GM12892 (cell line): ENCODE measurements at regions not wholly inside any gene's neighbourhood (a gene's known extent, or its start where the extent isn't known, plus 50 kb on each side); places are given as distances from the start of the nearest gene placed in this dataset.

ENCODE experiments used
- DNase-seq: peaks from one replicate; pipeline ENCODE4 v3.0.0; 2011; ENCODE audit not compliant: insufficient read length
- FAIRE-seq: peaks from 2 replicates; lab custom pipeline; 2011; peaks lifted over from hg19 to GRCh38; lab: Jason Lieb, UNC
- POLR2A ChIP-seq: IDR thresholded peaks from 2 replicates; pipeline ENCODE4 v1.6.1; 2011; ENCODE audit warnings: low read depth, low read length, control low read depth
- POLR2AphosphoS5 ChIP-seq: IDR thresholded peaks from 2 replicates; pipeline ENCODE4 v1.6.1; 2011; ENCODE audit warnings: low read depth, low read length, control low read depth
- TAF1 ChIP-seq: IDR thresholded peaks from 2 replicates; pipeline ENCODE4 v1.6.1; 2011; ENCODE audit warnings: low read depth, mild to moderate bottlenecking, control low read depth, low read length, borderline replicate concordance

DNA sequence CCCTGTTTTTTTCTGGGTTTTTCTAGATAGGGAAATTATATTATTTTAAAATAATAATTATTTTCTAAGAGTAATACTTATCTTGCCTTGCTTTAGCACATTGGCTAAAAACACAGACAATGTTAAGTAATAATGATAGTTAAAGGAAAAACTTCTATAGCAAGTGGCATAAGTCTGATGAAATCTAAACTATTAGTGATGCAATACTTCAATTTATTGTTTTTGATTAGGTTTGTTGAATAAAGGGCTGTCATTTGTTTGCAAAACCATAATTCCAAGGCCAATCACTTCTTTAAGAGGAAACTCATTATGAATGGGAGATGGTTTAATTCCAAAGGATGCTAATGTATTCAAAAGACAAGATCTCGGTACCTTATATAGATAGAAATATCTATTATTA, 293.8 kb upstream of the FBXL7 start:
- FAIRE-seq = no peak
- TF ChIP-seq TAF1 (no peak), POLR2AphosphoS5 (no peak), POLR2A (no peak)
- DNase-seq = no peak

DNA sequence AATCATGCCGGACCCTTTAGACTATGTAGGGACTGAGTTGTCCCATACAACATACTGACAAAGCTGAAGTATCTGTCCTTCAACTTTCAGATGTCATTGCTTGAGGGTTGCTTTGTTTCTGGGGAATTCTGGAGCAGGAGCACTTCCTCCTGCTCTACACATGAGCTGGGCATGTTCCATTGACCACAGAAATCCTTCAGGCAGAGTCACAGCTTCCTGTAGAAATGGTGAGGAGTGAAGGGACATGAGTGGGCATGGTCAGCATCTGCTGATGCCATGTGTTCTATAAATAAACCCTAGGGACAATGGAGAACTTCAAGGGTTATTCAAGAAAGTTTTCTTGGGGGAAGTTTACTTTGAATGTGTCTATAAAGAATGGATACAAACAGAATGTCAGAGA, 296.6 kb upstream of the FBXL7 start:
- no peak for DNase-seq
- TF ChIP-seq POLR2AphosphoS5 (no peak), POLR2A (no peak), TAF1 (no peak)
- FAIRE-seq = no peak

DNA sequence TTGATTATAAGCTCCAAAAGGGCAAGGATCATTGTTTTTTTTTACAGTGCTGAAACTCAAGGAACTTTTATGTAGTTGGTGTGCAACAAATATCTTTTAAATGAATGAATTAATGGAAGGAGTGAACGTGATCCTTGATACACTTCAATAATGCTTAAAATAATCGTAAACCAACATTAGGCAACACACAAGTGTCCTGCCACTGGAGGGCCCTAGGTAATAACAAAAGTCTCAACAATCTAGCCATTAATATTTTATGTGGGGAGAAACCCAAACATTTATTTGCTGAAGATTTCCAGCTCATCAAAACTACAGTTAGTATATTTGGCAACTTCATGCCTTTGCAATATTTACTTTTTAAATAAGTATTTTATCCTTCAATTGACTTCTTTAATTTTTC, 309.0 kb upstream of the FBXL7 start:
- TF ChIP-seq POLR2AphosphoS5 (no peak), TAF1 (no peak), POLR2A (no peak)
- FAIRE-seq = no peak
- no peak for DNase-seq

DNA sequence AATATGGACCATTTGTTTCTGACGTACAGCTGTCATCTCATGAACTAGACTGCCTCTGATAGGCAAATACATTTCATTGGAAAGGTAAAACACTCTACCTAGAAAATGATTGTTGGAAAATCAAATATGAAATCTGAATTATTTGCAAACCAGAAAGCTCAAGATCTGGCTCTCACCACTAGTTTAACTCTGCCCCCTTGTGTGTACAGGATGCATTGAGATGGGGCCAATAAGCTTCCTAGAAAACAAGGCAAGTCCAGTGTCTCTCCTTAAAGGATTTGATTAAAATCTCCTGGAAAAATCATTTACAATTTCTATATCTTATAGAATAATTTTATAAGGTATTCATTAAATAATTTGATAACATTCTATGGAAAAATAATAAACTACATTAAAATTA, 311.9 kb upstream of the ANKH start:
- TF ChIP-seq POLR2AphosphoS5 = no peak
- TF ChIP-seq TAF1 = no peak
- TF ChIP-seq POLR2A = no peak
- DNase-seq (no peak), FAIRE-seq (no peak)

DNA sequence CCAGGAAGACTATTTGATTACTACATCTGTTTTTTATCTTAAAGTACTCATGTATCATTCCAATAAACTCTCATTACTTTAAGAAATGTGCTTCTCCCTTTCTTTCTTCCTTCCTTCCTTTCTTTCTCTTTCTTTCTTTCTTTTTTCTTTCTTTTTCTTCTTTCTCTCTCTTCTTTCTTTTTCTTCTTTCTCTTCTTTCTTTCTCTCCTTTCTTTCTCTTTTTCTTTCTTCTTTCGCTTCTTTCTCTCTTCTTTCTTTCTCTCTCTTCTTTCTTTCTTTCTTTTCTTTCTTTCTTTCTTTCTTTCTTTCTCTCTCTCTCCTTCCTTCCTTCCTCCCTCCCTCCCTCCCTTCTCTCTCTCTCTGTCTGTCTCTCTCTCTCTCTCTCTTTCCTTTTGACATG, 298.6 kb upstream of the ANKH start:
- FAIRE-seq (no peak), DNase-seq (no peak)
- TF ChIP-seq POLR2AphosphoS5 (no peak), TAF1 (no peak), POLR2A (no peak)

DNA sequence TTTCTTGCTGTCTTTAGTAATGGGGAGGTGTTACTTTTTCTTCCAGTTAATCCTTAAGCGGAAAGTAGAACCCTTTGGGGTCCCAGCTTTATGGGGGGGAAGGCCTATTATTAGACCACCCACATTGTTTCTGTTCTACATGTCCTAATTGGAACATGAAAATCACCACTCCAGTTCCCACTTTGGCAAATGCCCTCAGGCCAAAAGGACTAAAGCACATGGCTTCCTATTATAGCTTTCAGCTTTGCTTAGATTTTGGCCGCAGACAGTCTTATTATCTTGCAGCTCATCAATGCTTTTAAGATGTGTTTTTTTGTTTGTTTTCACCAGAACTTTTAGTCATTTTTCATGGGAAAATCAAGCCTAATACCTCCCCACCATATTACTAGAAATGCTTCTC, 296.8 kb upstream of the ANKH start:
- FAIRE-seq (no peak), DNase-seq (no peak)
- no peak for TF ChIP-seq TAF1
- TF ChIP-seq POLR2AphosphoS5 = no peak
- no peak for TF ChIP-seq POLR2A

DNA sequence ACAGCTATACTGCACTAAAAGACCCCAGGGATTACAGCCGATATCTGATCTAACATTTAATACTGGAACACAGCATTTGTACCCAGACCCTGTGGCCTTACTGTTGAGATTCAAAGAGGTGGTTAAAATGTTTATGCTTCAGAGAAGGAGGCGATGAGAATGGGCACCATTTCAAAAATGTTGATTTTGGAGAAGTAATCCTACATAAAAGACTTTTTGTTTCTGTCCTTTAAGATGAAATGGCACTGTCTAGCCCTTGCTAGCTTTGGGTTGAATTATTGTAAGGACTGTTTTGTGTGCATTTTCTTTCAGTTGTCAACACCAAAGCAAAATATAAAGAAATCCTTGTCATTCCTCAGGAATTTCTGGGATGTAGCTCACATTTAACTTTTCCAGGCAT, 288.5 kb upstream of the ANKH start:
- FAIRE-seq (no peak), DNase-seq (no peak)
- TF ChIP-seq POLR2A (no peak), POLR2AphosphoS5 (no peak), TAF1 (no peak)

DNA sequence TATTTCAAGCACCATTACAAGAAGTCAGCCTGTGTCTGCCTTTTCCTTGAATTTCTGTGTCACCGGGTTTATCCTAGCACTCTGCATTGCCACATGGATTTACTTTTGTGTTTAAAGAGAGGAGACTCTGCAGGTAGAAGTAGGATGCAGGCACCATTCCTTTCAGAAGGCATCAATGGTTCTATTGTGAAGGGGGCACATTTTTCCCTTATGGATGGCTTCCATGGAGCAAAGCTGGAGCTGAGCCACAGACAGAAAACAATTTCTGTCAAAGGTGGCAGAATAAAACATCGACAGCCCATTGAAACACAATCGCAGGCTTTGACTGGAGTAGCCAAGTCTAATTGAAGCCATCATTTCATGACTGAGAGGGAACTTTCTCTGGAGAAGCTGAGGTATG, 288.0 kb upstream of the ANKH start:
- TF ChIP-seq POLR2A = no peak
- TF ChIP-seq TAF1 = no peak
- no peak for TF ChIP-seq POLR2AphosphoS5
- FAIRE-seq = no peak
- DNase-seq = no peak

DNA sequence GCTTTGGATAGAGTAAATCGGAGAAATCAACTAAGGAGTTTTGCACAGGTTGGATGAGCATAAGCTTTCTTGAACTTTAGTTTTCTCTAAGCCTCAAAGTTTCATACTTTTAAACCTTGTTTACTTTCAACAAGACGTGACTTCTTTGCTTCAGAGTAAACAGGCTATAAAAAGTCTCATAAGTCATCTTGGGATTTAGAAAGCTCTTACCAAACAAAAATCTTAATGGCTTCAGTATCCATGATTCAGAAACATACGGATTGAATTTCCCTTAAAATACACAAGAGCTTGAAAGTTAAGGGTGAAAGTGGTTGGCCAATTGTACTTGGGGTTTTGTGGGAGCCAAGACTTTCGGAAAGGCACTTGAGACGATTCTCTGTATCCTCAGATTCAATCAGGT, 270.9 kb upstream of the ANKH start:
- FAIRE-seq = no peak
- DNase-seq = no peak
- TF ChIP-seq POLR2A = no peak
- no peak for TF ChIP-seq TAF1
- no peak for TF ChIP-seq POLR2AphosphoS5

DNA sequence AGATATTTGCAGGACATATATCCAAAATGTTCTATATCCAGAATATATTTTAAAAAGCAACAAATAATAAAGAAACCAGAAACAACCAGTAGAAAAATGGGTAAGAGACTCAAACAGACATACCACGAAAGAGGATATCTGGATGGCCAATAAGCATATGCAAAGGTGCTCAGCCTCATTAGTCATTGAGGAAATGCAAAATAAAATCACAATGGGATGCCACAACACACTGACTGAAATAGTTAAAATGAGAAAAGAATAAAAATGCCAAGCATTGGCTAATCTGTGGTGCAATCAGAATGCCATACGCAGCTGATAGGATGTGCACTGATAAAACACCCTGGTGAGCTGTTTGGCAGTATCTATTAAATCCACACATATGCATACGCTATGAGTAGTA, 265.8 kb upstream of the ANKH start:
- TF ChIP-seq TAF1 = no peak
- TF ChIP-seq POLR2A = no peak
- no peak for TF ChIP-seq POLR2AphosphoS5
- FAIRE-seq = no peak
- no peak for DNase-seq

DNA sequence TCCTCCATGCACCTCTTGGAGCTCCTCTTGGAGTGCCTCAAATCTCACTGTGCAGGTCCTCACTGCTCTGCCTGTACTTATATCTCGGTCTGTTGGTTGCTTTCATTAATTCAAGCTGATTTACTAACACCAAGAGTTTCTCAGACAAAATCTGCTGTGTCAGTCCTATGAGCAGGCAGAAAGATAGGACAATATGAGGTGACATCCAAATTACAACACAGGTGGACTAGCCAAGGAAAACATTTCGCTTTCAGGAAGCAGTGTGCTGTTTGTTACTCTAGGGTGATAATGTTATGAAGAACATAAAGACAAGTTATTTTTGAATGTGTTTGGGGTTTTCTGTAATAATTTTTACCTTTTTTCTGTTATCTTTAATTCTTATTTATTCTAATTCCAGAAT, 264.1 kb upstream of the ANKH start:
- no peak for DNase-seq
- no peak for TF ChIP-seq TAF1
- no peak for TF ChIP-seq POLR2AphosphoS5
- no peak for TF ChIP-seq POLR2A
- no peak for FAIRE-seq

DNA sequence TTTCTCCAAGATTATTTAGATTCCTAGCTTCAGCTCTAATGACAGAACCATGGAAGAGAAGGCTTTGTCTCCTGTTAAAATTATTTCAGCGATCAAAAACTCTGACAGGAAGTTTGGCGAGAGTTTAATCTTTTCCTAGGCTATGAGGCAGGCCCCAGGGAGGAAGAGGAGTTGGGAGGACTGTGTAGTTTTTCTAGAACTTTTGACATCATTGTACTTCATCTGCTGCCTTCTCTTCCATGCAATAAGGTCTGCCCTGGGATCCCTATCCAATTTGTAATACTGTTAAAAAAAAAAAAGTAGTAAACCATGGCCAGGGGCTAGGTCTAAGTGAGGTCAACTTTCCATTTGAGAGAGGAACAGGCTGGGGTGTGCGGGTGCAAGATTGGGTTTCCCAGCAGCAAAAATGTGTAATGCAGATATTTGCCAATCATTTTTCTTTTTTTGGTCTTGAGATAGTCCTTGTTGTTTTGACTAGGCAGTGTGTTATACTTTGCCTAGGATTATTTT, 261.9 kb upstream of the ANKH start:
- DNase-seq (no peak), FAIRE-seq (no peak)
- TF ChIP-seq POLR2A = no peak
- no peak for TF ChIP-seq TAF1
- TF ChIP-seq POLR2AphosphoS5 = no peak

DNA sequence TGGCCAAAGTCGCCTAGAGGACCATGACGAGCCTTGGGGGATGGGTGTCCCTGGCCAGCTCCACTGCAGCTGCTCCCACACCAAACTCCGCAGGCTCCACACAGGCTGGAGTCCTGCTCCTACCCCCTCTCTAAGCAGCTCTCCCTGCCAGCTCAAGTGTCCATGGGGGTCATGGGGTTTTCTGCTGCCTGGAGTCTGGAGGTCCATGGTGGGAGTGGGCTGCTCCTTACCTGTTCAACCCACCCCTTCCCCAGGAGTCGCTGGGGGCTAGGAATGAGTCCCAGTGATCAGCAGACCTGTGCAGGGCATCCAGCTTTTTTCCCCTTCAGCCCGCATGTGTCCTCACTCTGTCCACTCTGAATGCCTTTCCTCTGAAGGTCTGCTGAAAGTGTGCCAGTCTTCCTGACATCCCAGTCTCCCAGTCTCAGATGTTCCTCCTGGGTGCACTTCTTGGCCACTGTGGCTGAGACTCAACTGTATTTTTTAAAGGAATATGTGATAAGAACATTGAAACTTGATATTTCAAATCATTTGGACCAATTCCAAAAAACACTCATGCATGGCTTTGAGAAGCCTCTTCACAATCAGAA, 261.3 kb upstream of the ANKH start:
- DNase-seq = no peak
- TF ChIP-seq POLR2A = no peak
- no peak for TF ChIP-seq POLR2AphosphoS5
- no peak for TF ChIP-seq TAF1
- FAIRE-seq = no peak
